Fibroblast of skin of left quadriceps (primary cell): ENCODE measurements at regions not wholly inside any gene's neighbourhood (a gene's known extent, or its start where the extent isn't known, plus 50 kb on each side); places are given as distances from the start of the nearest gene placed in this dataset.

Experiments used
- DNase-seq, 2 experiments: peaks; one replicate each; pipeline ENCODE4 v3.0.0-alpha.2; 2013; ENCODE audit warnings: low read depth in 2 of 2

DNA sequence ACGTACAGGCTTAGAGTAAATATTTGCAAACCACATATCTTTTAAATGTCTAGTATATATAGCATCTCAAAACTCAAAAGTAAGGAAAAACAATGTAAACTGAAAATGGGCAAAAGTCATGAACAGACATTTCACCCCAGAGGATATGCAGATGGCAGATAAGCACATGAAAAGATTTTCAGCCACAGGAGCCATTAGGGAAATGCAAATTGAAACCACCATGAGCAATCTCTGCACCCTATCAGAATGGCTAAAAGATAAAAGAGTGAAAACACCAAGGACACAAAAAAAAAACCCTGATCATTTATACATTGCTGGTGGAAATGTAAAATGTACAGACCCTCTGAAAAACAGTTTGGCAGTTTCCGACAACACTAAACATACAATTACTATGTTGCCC is 292.7 kb downstream of the ZNF516 start:
- DNase-seq, result no peak

DNA sequence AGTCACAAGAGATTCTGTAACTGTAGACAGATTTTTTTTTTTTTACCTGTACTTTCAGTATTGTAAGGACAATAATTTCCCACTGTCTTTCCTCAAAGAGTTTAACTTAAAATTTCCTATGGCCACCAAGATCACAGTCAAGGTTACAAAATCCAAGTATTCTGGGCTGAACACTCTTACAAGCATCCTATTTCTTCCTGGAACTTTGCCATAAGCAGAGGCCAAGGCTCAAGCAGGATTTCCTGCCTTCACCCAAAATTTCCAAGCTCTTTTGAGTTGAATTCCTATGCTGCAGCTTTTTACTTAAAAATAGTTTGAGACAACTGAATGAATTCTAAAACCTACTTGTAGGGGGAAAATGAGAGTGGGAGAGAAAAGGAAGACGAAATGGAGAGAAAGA is 299.4 kb downstream of the ZNF516 start:
- no peak for DNase-seq

DNA sequence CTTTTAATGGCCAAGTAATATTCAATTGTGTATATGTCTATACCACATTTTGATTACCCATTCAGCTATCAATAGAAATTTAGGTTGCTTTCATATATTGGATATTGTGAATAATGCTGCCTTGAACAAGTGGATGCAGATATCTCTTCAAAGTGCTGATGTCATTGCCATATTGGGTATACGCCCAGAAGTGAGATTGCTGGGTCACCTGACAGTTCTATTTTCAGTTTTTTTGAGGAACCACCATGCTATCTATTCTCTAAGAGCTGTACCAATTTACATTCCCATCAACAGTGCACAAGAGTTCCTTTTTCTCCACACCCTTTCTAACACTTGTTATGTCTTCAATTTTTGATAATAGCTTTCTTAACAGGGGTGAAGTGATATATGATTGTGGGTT is 306.9 kb downstream of the ZNF516 start:
- DNase-seq, result no peak

DNA sequence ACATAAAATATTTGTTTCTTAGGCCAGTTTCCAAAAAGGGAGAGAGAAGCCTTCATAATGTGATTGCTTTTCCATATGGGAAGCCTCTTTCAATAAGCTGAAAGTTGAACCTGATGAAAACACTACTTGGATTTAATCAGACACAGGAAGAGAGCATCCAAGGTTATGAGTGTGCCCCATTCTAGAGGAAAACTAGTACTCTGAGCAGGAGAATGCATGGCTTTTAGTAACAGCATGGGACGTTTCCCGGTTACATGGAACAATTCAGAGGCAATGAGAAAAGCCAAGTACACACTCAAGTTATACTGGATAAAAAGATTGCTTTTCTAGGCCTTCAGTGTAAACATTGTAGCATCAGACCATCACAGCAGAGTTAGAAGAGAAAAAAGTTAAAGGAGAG is 315.8 kb downstream of the ZNF516 start:
- no peak for DNase-seq

DNA sequence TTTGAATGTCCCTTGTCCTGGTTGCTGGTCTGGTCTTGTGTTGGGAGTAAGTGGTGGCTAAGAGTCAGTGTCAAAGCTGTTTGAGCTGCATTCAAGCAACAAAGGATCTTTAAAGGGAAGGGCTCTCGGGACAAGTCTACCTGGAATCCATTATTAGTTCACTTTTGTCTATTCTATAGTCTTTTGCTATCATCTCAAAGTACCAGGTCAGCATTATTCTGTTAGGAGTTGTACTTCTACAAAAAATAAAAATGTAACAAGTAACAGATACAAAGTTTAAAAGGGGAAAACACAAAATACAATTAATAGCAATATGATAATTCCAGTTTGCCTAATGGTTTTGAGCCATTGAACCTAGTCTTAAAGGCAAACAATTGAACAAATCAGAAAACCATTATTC is 317.9 kb downstream of the ZNF516 start:
- DNase-seq, result no peak

DNA sequence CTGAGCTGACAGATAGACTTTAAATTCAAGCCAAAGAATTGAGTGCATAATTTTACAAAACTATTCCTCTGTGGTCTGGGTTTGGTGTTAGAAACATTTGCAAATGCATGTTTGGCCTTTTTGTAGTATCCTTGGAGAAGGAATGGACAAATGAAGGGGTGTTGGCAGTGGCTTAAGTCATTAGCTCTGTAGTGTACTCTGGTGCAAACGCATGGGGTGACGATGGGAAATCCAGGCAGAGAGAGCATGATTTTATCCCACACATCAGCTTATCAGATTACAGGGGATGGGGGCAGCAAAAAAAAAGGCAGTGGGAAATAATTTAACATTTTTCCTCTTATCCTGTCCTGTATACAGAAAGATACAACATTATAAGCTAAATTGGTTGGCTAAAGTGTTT is 320.6 kb downstream of the ZNF516 start:
- DNase-seq, result no peak

DNA sequence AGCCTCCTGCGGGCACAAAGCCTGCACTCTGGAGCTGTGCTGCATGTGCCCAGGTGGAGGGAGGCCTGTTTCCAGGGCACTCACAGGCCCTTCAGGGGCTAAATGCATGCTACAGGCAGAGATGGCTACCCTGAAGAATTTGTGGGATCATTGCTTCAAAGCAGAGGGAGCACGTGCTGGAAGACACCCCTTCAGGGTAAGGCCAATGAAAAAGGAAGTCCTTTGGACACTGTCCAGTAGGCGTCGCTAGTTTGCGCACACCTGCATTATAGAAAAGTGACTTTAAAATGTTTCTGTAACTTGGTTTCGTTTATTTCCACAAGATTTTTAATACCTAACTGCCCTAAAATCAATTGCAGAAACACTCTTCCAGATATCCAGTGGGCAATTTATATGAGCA is 325.3 kb downstream of the ZNF516 start:
- no peak for DNase-seq

DNA sequence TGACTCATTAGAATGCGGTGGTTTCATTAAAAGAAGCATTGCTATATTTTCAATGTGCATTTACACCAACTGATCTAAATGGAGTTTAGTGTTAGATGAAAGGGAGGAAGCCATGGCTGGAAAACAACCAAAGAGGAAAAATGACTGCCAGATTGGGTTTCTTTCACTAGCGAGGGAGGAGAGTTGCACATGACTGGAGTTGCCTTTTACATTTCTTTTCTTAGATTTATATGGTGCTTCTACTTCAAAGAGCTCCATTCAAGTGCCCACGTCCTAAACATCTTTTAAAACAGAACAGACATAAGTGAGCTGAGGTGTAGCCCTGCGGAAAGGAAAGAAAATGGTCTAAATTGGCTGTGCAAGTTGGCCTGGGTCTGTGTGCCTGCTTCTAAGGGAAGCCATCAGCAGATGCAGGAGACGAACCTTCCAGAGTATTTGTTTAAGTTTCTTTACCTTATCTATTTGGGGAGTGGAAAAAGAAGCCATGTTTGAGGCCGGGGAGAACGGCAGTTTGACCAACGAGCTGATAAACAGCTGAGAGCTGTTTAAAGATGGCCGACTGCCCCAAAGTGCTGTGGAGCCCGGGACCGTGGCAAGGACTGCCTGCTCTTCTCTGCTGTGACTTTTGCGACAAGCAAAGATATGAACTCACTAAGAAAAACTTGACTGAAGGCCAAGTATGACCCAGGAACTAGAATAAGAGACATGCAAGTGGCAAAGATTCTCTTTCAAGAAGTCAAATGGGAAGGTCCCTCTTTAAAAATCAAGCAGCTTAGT is 327.0 kb downstream of the ZNF516 start:
- no peak for DNase-seq

DNA sequence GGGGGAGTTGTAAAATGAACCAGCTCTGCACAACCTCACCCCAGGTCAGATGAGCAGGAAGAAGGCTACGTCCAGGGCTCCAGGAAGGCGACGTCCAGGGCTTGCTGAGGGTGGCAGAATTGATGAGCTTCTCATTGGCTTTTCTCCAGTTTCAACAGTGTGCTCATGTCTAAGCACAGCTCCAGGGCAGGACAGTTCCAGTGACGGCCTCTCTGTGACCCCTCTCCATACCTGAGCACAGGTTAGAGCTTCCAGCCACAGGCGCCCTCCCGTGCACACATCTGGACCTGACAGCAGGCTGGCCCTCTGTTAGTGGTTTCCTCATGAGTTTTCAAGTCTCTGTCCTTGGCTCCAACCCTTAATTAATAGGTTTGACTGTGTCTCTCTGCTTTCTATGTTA is 327.6 kb downstream of the ZNF516 start:
- DNase-seq, result no peak

DNA sequence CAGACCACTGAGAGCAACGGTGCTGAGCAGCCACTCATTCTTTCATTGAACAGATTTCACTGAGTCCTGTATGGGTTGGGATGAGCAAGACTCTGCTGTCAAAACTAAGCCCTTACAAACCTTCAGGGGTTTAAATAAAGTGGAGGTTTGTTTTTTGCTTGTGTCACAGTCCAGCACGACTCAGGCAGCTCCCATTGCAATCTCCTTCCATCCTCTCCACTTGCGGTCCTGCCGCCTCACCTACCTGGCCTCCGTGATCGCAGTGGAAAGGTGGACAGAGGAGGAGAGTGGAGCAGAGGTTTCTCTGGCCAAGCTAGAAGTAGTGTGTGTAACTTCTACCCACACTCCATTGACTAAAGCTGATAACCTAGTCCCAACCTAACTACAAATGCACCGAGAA is 332.2 kb downstream of the ZNF516 start:
- DNase-seq, result no peak

DNA sequence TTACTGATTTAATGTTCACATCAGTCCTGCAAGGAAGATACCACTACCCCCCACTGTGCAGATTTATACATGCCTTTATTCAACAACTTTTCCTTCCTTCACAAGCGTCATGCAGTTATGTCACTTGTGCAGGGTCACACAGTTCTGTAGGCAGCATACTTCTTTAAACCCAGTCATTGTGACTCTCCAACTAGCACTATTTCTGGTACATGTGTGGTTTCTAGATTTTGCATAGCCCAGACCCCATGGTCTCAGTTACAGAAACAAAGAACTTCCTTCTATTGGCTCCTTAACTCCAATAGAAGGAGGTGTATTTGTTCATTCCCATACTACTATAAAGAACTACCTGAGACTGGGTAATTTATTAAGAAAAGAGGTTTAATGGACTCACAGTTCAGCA is 333.1 kb downstream of the ZNF516 start:
- no peak for DNase-seq

DNA sequence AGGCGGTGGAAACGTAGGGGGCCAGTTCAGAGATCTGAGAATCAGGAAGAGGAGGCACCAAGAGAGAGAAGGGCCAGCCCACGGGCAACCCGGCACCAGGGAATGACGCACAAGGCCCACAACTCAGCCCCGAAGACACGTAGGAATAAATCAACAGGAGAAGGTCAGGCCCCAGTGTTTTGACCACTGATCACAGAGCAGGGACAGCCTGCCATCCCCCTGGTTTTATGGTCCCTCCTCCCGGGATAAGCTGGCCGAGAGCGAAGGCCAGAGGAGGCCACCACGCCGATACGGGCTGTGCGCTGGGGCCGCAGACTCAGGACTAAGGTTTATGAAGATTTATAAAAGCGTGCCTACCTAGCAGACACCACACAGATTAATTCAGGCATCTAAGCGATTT is 341.4 kb downstream of the ZNF516 start:
- no peak for DNase-seq

DNA sequence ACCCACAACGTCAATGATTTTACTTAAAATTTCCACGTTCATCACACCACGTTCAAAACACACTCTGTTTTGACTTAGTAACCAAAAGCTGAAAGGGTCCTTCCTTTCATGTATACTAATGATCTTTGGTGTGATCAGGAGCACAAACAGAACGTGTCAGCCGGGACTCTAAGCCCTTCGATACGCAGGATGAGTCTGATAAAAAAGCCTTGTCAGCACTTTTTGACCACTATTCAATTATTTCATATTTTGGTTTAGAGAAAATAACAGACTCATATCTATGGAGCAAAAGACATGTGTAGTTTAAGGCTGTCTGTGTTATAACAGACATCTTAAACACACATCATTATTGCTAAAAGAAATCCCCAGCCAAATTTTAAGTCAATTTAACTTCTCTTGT is 345.3 kb downstream of the ZNF516 start:
- DNase-seq, result no peak

DNA sequence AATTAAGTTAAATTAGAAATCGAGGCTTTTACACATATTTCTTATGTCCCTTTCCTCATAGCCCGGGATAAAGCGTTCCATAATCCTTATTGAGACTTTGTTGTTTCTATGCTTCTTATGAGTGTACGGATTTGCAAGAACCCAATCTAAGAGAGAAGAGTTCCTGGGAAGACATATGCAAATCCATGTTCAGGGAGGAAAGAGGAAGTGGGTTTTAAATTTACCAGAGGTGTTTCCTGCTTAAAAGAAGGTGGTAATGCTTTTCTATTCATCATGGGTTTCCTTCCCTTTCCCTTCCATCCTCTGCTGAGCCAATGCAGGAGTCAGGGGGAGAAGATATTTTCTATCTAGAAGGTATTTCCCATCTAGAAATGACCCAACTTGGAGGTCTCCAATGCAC is 345.8 kb downstream of the ZNF516 start:
- no peak for DNase-seq

DNA sequence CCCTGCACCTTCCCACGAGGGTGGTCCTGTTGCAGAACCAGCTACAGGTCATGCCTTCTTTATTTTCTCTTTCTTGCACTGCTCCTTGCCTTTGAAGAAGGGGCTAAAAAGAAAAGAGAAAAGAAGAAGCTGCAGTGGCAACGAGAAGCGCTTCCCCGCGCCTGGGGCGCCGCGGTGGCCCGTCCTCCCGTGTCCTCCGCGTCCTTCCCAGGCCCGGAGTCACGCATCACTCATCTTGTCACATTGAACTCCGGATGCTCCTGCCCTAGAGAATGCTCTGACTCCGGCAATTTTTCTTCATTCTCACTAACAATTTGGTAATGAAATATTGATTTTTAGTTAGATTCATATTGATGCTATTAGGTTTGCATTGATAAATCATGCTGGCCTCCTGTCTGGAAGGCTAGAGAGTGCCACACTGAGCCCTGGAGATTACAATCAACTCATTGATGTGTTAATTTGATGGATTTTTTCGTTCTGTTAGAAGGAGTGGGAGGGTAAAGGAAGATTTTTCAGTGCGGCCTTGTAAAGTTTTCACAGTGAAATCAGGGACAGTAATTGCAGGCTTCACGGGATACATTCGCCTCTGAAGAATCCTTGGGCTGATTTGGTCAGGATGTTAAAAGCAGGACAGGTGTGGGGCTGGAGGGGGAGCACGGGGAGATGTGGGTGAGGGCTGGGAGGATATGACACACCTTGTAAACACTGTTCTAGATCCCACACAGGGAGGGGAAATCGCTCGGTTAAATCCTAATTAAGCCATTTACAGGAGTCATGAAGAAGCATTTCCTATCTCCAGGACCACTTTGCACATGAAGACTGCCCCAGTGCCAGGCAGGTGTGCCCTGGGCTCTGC is 349.3 kb downstream of the ZNF516 start:
- no peak for DNase-seq

DNA sequence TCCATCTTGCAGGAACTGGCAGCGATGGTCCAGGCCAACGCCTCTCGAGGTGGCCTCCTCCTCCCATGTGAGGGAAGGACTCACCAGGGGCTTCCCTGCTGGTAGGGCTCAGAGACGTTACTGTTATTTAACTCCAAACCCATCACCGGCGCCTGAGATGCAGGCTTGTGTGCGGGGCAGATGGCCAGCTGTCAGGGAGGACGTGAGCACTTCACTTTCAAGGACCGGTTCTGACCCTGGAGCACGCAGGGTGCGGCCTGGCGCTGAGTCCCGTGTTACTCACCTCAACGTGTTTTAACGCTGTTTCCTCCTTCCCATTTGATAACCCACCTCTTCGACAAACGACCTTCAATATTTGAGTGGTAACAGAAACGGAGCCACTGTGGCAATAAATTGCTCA is 350.2 kb downstream of the ZNF516 start:
- no peak for DNase-seq

DNA sequence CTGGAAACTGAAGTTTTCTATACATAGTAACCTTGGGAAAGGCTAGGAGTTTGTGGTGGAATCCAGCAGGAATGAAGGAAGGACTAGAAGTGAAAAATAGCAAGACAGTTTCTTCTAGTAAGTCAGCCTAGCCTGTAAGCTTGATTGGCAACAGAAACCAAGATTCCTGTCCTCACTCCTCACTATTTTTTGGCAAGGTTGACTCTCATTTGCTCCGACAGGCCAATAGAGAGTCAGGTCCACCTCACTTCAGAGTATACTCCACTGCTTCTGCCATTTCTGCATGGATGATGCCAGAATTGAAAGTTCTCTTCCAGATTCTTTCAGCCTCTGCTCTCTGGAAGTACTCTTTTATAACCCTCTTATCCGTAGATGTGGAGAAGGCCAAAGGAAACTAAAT is 352.4 kb downstream of the ZNF516 start:
- DNase-seq, result no peak

DNA sequence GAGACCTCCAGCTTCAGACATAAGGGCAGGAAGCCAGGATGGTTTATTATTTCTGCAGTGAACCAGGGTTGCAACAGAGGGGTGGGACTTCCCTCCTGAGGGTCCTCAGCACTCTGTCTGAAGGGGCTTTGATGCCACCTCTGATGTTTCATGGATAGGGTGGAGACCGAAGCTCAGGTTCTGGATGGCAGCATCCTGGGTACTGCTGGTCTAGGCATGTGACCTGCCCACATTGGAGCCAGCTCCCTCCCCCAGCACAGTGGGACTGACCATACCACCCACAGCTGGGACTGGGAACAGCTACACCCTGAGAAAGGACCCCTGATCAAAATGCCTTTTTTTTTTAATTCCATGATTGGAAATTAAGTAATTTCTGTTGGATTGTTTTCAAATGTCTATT is 355.2 kb downstream of the ZNF516 start:
- no peak for DNase-seq

DNA sequence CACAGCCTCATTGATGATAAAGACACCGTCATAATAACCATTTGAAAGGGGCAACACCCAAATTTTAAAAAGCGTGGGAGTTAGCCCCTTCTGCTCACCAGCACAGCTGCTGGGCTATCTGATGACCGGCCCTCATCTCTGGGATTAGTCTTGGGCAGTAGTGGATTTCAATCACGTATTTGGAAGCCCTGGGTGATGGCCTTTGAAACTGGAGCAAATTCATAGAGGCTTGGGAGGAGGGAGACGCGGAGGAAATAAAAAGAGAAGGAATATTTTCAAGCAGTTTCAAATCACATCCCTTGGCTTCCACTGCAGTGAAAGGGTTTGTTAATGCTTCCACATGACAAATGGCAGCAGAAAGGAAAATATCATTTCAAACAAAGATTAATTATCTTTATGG is 357.8 kb downstream of the ZNF516 start:
- no peak for DNase-seq

DNA sequence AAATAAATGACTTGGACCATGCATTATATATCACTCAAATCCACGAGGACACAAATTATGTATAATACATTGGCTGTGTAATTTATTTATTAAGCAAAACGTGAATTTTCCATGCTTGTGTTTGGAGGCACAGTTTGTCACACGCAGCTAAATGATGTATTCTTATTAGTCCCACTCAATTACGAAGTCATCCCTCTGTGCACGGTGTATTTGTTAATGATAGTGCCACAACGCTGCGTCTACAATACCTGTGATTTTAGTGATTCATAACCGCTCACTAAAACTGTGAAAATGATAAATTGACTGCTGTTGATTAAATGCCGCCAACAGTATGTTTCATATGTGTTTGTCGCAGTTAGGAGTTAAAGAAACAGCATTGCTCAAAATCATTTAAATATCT is 358.3 kb downstream of the ZNF516 start:
- no peak for DNase-seq

DNA sequence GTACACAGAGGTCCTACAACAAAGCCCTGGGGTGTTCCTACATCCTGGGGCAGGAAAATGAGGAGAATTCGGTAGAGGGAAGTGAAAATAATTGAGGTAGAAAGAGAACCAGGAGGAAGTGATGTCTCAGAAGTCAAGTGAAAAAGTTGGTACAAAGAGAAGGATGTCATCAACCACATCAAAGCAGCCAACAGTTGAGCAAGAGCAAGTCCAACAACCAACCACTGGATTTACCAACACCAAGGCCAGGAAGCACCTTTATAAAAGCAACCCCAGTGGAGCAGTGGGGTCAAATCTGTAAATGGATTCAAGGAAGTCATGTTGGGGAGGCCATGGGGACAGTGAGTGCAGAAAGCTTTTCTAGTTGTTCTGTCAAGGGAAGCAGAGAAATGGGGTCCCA is 360.4 kb downstream of the ZNF516 start:
- DNase-seq, result no peak

DNA sequence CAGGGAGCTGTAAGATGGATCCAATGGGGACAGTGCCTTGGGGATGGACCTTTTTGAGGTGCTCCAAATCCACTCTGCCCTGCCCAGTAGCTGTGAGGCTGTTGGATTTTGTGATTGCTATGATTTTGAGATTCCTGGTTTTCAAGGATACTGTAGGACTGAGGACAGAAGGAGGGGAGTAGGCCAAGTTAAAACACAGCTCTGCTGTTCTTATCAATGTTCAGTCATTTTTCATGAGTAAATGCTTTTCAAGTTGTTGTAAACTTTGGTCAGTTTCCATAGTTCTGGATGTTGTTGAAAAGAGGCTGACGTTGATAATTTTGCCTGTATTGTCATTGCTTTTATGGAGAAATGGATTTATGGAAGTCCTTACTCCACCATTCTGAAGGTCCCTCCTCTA is 361.2 kb downstream of the ZNF516 start:
- DNase-seq, result no peak

DNA sequence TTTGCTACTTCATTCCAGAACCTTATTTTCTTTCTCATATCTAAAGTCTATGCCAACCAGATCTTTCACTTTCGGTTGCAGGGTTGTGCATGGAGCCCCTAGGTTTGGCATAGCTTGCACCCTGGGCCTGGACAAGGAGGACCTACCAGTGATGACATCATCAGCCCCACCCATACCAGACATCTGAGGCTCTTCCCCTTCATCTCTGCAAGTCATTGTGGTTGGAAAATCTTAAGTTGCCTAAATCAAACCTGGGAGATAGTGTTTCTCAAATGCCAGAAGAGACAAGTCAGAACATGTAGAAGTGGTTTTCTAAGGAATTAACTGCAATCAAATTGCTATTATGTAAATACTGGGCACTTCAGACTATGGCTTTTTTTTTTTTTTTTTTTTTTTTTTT is 363.3 kb downstream of the ZNF516 start:
- DNase-seq, result no peak
